Hepatocyte (in vitro differentiated cells): ENCODE measurements at regions not wholly inside any gene's neighbourhood (a gene's known extent, or its start where the extent isn't known, plus 50 kb on each side); places are given as distances from the start of the nearest gene placed in this dataset.

Experiments
- DNase-seq: peaks from one replicate; pipeline ENCODE4 v3.0.0-alpha.2; 2016; ENCODE audit warnings: low spot score
- H2AFZ ChIP-seq: fragments of 200-600 bp; sonication (generic); 2 replicates; pipeline ENCODE4 v1.6.0; 2016; ENCODE audit warnings: antibody characterized with exemption, mild to moderate bottlenecking
- H3K27ac ChIP-seq: fragments of 200-600 bp; sonication (generic); 2 replicates; pipeline ENCODE4 v1.5.1; 2016; ENCODE audit warnings: mild to moderate bottlenecking
- H3K27me3 ChIP-seq: fragments of 200-600 bp; sonication (generic); 2 replicates; pipeline ENCODE4 v1.6.1; 2016
- H3K36me3 ChIP-seq: fragments of 200-600 bp; sonication (generic); replicated peaks from 2 replicates; pipeline ENCODE4 v1.5.1; 2016; ENCODE audit warnings: low read depth; ENCODE audit not compliant: insufficient read depth
- H3K4me1 ChIP-seq: fragments of 200-600 bp; sonication (generic); 2 replicates; pipeline ENCODE4 v1.5.1; 2016; ENCODE audit warnings: mild to moderate bottlenecking, moderate library complexity; ENCODE audit not compliant: insufficient read depth
- H3K4me2 ChIP-seq: fragments of 200-600 bp; sonication (generic); 2 replicates; pipeline ENCODE4 v1.6.0; 2016
- H3K4me3 ChIP-seq: fragments of 200-600 bp; sonication (generic); 2 replicates; pipeline ENCODE4 v1.5.1; 2016; ENCODE audit warnings: mild to moderate bottlenecking
- H3K79me2 ChIP-seq: fragments of 200-600 bp; sonication (generic); 2 replicates; pipeline ENCODE4 v1.6.0; 2017; ENCODE audit warnings: mild to moderate bottlenecking
- H3K9me2 ChIP-seq: fragments of 200-600 bp; sonication (generic); replicated peaks from 2 replicates; pipeline ENCODE4 v1.6.0; 2017; ENCODE audit warnings: mild to moderate bottlenecking; ENCODE audit not compliant: insufficient read depth
- H3K9me3 ChIP-seq: fragments of 200-600 bp; sonication (generic); 2 replicates; pipeline ENCODE4 v1.5.1; 2016; ENCODE audit warnings: low read depth, mild to moderate bottlenecking
- H4K20me1 ChIP-seq: fragments of 200-600 bp; sonication (generic); 2 replicates; pipeline ENCODE4 v1.6.0; 2016; ENCODE audit warnings: mild to moderate bottlenecking; ENCODE audit not compliant: insufficient read depth, poor library complexity, severe bottlenecking
- EZH2 ChIP-seq: fragments of 200-600 bp; sonication (generic); IDR thresholded peaks from 2 replicates; pipeline ENCODE4 v1.6.1; 2016; ENCODE audit warnings: antibody characterized with exemption, mild to moderate bottlenecking, borderline replicate concordance
- EZH2phosphoT487 ChIP-seq: fragments of 200-600 bp; sonication (generic); IDR thresholded peaks from one replicate; pipeline ENCODE4 v1.6.1; 2018; ENCODE audit warnings: antibody characterized with exemption, mild to moderate bottlenecking, low read depth, moderate library complexity; ENCODE audit not compliant: unreplicated experiment, severe bottlenecking
- WGBS: methylation state at CpG from one replicate; pipeline ENCODE4 v1.1.6; 2016; ENCODE audit warnings: low lambda C conversion rate; ENCODE audit errors: missing lambda C conversion rate; 5-methylcytosine and 5-hydroxymethylcytosine counted together
- TF ChIP-seq, protein P1 (sequence below): fragments of 200-600 bp; sonication (generic); IDR thresholded peaks from 2 replicates; pipeline ENCODE4 v1.5.1; 2016; ENCODE audit warnings: antibody characterized with exemption, mild to moderate bottlenecking; ENCODE audit not compliant: poor library complexity

- H3K4me1 ChIP-seq = no peaks in the 10 kb centered on the region
Observed at GRCh38 chr1:163523375-163524029, 201.7 kb downstream of the NUF2 start.

DNA sequence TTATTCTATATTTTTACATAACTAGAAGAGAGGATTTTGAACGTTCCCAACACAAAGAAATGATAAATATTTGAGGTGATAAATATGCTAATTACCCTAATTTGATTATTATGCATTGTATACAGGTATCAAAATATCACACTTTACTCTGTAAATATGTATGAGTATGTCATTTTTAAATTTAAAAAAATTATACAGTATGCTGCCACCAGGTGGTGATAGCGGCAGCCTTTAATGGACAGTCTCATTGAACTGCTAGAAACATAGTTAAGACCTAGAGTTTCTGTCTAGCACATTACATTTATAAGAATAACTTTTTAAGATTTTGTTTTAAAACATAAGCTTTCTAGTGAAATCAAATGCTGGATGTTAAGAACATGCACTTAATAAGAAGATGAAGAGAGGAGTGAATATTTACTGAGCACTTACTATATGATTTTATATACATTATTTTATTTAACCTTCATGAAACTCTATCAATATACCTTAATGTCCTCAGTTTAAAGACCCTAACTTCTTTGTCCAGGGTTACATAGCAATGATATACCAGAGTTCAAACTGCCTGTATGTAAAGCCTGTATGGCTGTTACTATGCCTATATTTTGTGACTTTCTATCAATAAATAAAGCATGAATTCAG lies 207.1 kb downstream of the NUF2 start:
- no peaks in the 10 kb centered on the region for H3K9me2 ChIP-seq
- H3K4me1 ChIP-seq = no peaks in the 10 kb centered on the region
- TF ChIP-seq, protein P1, sequence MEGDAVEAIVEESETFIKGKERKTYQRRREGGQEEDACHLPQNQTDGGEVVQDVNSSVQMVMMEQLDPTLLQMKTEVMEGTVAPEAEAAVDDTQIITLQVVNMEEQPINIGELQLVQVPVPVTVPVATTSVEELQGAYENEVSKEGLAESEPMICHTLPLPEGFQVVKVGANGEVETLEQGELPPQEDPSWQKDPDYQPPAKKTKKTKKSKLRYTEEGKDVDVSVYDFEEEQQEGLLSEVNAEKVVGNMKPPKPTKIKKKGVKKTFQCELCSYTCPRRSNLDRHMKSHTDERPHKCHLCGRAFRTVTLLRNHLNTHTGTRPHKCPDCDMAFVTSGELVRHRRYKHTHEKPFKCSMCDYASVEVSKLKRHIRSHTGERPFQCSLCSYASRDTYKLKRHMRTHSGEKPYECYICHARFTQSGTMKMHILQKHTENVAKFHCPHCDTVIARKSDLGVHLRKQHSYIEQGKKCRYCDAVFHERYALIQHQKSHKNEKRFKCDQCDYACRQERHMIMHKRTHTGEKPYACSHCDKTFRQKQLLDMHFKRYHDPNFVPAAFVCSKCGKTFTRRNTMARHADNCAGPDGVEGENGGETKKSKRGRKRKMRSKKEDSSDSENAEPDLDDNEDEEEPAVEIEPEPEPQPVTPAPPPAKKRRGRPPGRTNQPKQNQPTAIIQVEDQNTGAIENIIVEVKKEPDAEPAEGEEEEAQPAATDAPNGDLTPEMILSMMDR = peak; percentile 68
- TF ChIP-seq EZH2 (no peak), EZH2phosphoT487 (no peak)
- DNase-seq = peak; percentile 42
- no peak overlapping the region for H3K4me3 ChIP-seq
- no peaks in the 10 kb centered on the region for H3K79me2 ChIP-seq
- no peaks in the 10 kb centered on the region for H4K20me1 ChIP-seq
- H3K27me3 ChIP-seq = no peaks in the 10 kb centered on the region
- H3K36me3 ChIP-seq = no peaks in the 10 kb centered on the region
- no peak overlapping the region for H3K27ac ChIP-seq
- no peak overlapping the region for H3K4me2 ChIP-seq
- H3K9me3 ChIP-seq = no peaks in the 10 kb centered on the region
- no peak overlapping the region for H2AFZ ChIP-seq
- WGBS = 58% methylated on average over 2 of the region's 2 CpGs

More at GRCh38 chr1:163523375-163524029, 201.7 kb downstream of the NUF2 start:
- no peaks in the 10 kb centered on the region for H3K27me3 ChIP-seq
- H3K36me3 ChIP-seq = no peaks in the 10 kb centered on the region
- H3K9me3 ChIP-seq = no peaks in the 10 kb centered on the region
- no peaks in the 10 kb centered on the region for H3K9me2 ChIP-seq
- H3K4me3 ChIP-seq = no peak overlapping the region
- H4K20me1 ChIP-seq = no peaks in the 10 kb centered on the region
- H3K4me2 ChIP-seq = no peak overlapping the region
- DNase-seq = no peak
- H3K27ac ChIP-seq = no peak overlapping the region
- H3K79me2 ChIP-seq = no peaks in the 10 kb centered on the region
- no peak overlapping the region for H2AFZ ChIP-seq
- 90% methylated on average over 7 of the region's 7 CpGs for WGBS
- no peak for TF ChIP-seq EZH2
- TF ChIP-seq EZH2phosphoT487 = no peak
- TF ChIP-seq, protein P1 = no peak

DNA sequence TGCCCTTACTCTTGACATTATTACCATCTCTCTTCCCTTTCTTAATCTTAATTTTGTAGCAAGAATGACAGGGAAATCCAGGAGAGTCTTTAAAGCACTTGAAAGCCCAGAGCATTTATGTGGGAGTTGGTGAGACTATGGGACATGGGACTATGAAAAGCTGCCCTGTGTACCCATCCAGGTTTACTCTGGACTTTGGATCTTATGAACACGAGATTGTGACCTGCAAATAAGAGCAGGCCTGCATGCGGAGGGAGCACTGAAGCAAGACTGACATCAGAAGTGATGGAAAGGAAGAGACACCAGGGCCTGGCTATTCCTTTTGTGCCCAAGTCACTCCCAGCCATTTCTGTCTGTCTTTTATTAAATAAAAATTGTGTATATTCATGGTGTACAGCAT lies 209.6 kb downstream of the NUF2 start:
- TF ChIP-seq, protein P1 = no peak
- no peak for TF ChIP-seq EZH2phosphoT487
- no peak for TF ChIP-seq EZH2
- Histone ChIP-seq H3K4me1 (no peaks in the 10 kb centered on the region), H3K9me3 (no peaks in the 10 kb centered on the region), H3K36me3 (no peaks in the 10 kb centered on the region), H3K4me3 (no peak overlapping the region), H2AFZ (no peak overlapping the region), H3K27ac (no peak overlapping the region), H3K27me3 (no peaks in the 10 kb centered on the region), H4K20me1 (no peaks in the 10 kb centered on the region), H3K4me2 (no peak overlapping the region), H3K79me2 (no peaks in the 10 kb centered on the region), H3K9me2 (no peaks in the 10 kb centered on the region)
- WGBS = 47% methylated on average over 2 of the region's 2 CpGs
- DNase-seq = peak; percentile 25
